GM18511 (cell line): ENCODE measurements at regions not wholly inside any gene's neighbourhood (a gene's known extent, or its start where the extent isn't known, plus 50 kb on each side); places are given as distances from the start of the nearest gene placed in this dataset.

Source experiments
- ATAC-seq: cut with Tn5 transposase; IDR thresholded peaks from one replicate; pipeline ENCODE4 v1.9.1; 2021; ENCODE audit warnings: mild to moderate bottlenecking, moderate library complexity; ENCODE audit not compliant: unreplicated experiment

GRCh38 chr5:173796721-173797495 is 91.2 kb upstream of the CPEB4 start:
- ATAC-seq, result no peak

- ATAC-seq, result no peak
Observed at GRCh38 chr5:173798127-173798810, 89.9 kb upstream of the CPEB4 start.

GRCh38 chr5:173800340-173800739 is 87.8 kb upstream of the CPEB4 start:
- no peak for ATAC-seq

- ATAC-seq, result no peak
Observed at GRCh38 chr5:173801006-173801405, 87.1 kb upstream of the CPEB4 start.

- ATAC-seq, result no peak
Observed at GRCh38 chr5:173802670-173803165, 85.4 kb upstream of the CPEB4 start.

- no peak for ATAC-seq
Observed at GRCh38 chr5:173804579-173804978, 83.6 kb upstream of the CPEB4 start.

- no peak for ATAC-seq
Observed at GRCh38 chr5:173806270-173807035, 81.7 kb upstream of the CPEB4 start.

GRCh38 chr5:173807181-173807655 is 80.9 kb upstream of the CPEB4 start:
- ATAC-seq, result no peak

- no peak for ATAC-seq
Observed at GRCh38 chr5:173808079-173808808, 79.9 kb upstream of the CPEB4 start.

- no peak for ATAC-seq
Observed at GRCh38 chr5:173809014-173809413, 79.1 kb upstream of the CPEB4 start.

- no peak for ATAC-seq
Observed at GRCh38 chr5:173812811-173813550, 75.2 kb upstream of the CPEB4 start.

- ATAC-seq, result no peak
Observed at GRCh38 chr5:173814053-173814452, 74.1 kb upstream of the CPEB4 start.

GRCh38 chr5:173815571-173815970 is 72.6 kb upstream of the CPEB4 start:
- no peak for ATAC-seq

GRCh38 chr5:173816728-173817127 is 71.4 kb upstream of the CPEB4 start:
- no peak for ATAC-seq

- ATAC-seq, result no peak
Observed at GRCh38 chr5:173817561-173817960, 70.6 kb upstream of the CPEB4 start.

- no peak for ATAC-seq
Observed at GRCh38 chr5:173819521-173819920, 68.6 kb upstream of the CPEB4 start.

GRCh38 chr5:173823274-173823644 is 64.9 kb upstream of the CPEB4 start:
- ATAC-seq, result no peak

GRCh38 chr5:173823721-173824567 is 64.2 kb upstream of the CPEB4 start:
- no peak for ATAC-seq

- ATAC-seq, result no peak
Observed at GRCh38 chr5:173825215-173825865, 62.8 kb upstream of the CPEB4 start.
